Ramos (cell line): ENCODE measurements at regions not wholly inside any gene's neighbourhood (a gene's known extent, or its start where the extent isn't known, plus 50 kb on each side); places are given as distances from the start of the nearest gene placed in this dataset.
"Not testable (repeated sequence)": the region's sequence is repeated elsewhere in the genome, so short reads cannot be mapped to it uniquely, and the experiment has no call there.

Source experiments
- in situ Hi-C: fragments of 300-500 bp; cut with MboI; formaldehyde crosslinking; loops from one replicate; pipeline ENCODE4 v1.14.3; 2022; ENCODE audit warnings: low sequenced_read_pairs; ENCODE audit not compliant: unreplicated experiment

DNA sequence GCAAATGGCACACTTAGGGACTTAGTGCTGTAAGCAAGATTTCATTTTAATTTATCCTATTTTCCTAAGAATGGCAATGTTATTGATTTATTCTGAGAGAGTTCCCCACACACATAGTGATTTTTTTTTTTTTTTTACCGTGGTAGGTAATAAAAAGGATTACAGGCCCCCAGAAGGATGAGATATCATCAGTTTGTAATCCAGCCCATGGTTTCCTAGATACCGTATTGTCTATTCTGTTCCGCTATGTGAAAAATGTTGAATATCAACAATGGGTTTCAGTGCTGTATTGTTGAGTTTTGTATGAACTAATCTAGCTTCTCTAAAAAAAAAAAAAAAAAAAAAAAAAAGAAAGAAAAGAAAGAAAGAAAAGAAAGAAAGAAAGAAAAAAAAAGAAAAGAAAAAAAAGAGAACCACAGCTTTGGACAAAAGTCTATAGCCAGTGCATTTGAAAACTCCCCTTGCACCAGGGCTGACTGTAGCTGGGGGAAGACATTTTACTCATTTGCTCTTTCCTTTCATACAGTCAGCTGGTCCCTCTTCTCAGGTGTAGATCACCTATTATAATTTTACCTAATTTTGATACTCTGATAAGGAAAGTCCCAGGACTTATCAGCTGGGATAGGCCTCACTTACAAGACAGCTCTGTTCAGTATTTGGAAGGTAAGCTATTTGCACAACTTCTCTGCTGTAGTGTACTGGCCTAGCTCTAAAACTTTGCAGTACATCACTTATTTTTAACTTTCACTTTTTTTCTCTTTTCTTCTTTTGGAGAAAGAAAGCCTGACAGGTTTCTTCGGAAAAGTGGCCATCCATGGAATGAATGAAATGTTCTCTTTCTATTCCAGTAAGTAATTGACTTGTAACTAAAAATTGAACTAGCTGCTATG is 101.4 kb upstream of the SOX2 start:
- in situ Hi-C loops = no loop called here

DNA sequence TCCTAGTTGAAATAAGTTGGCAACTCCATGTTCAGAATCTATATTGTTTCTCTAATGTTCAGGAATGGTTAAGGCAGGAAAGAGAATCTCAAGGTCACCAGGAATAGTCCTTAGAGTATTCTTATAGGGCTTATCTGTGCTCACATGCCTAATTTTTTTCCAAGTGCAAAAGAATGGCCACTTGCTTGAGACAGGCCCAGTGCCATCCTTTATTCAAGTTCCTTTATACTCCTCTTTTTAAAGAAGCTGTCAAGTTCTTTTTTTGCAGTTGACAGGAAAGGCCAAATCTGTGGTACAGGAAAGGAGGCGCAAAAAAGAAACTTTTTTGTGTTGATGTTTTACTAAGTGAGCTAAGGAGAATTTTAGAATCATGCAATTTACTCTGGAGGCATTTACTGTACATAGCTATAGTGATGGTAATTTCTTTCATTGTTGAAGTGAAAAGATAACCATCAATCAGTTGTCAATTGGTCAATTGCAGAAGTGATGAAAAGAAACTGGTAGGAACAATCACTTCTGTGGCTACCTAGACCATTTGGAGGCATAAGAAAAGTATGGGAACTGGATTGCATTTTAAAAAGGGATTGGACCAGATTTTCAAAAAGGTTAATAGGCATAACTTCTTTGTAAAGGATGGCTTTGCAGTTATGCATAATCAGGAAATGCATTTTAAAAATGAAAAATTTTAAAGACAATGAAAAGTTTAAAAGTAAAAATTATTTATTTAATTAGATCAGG is 102.5 kb upstream of the SOX2 start:
- in situ Hi-C loops = no loop called here

- in situ Hi-C loops = no loop called here
Observed at GRCh38 chr3:181604267-181604666, 107.5 kb upstream of the SOX2 start.

DNA sequence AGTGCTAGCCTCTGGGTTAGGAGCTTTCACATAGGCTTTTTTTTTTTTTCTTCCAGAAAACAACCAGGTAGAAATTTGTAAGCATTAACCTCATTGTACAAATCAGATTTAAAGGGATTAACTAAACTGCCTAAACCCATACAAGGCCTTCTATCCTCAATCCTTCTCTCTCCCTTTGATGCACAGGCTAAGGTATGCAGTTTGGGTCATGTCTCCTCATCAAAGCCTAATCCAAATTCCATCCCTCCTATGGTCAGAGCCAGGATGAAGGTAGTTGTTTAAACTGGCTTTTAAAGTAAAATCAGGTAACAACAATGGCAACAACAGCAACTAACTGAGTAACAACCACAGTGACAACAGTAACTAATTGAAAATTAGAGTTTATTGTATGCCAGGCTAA is 115.6 kb upstream of the SOX2 start:
- in situ Hi-C loops = no loop called here

GRCh38 chr3:181590939-181591338 is 120.8 kb upstream of the SOX2 start:
- in situ Hi-C loops = not testable (repeated sequence)

DNA sequence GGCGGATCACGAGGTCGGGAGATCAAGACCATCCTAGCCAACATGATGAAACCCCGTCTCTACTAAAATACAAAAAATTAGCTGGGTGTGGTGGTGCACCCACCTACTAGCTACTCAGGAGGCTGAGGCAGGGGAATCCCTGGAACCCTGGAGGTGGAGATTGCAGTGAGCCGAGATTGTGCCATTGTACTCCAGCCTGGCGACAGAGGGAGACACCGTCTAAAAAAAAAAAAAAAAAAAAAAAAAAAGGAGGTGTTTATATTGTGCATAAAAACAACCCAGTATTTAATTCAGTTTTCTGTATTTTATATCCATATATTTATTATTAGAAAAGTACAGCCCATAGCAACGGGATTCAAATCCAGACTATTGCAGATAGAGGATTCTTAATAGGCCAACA is 129.1 kb upstream of the SOX2 start:
- in situ Hi-C loops = no loop called here

GRCh38 chr3:181581656-181582055 is 130.1 kb upstream of the SOX2 start:
- in situ Hi-C loops = no loop called here

DNA sequence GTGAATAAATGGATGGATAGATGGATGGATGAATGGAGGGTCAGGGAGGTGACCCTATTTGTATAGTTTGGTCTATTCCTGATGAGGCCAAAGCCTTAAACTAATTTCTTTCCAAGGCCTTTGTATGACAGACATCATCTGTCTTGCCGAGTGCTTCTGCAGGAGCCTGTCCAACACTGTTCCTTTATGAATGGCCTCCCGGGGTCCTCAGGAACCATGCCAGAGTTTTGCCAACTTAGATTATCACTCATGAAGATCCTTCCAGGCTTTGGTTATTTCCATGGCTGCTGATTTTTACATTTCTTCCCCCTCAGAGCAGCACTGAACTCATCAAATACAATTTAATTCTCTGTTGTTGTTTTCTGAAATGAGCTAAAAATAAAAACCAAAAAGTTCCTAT is 133.0 kb upstream of the SOX2 start:
- in situ Hi-C loops = no loop called here

DNA sequence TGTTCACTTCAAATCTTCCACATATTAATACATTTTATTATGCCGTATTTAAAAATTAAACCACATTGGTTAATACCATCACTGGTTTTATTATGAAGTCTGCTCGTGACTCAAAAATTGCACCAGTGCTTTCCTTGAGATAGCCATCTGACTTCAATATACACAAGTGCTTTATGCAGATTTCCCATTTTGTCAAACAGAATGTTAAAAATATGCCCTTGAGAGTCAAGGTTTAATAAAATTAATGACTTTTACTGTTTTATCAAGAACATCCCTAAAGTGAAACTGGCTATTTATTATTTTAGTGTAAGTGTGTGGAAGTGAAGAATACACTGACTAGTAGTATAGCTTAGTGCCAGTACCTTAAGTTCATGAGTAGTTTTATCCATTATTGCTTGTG is 139.3 kb upstream of the SOX2 start:
- in situ Hi-C loops = no loop called here

DNA sequence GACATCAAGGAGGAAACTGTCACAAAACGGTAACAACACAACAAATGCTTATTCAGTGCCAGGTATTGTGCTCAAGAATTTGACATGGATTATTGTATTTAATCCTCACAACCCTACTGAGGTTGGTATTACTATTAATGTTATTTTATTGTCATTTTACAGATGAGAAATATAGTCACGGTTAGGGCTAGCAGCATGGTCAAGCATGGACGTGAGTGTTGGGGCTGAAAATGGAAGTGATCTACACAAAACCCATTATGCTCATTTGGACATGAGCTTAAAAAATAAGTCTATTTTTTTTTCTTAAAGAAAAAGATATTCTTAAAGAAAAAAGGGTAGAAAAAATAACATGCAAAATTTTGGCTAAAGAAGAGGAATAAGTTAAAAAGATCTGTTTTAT is 141.3 kb upstream of the SOX2 start:
- in situ Hi-C loops = no loop called here

DNA sequence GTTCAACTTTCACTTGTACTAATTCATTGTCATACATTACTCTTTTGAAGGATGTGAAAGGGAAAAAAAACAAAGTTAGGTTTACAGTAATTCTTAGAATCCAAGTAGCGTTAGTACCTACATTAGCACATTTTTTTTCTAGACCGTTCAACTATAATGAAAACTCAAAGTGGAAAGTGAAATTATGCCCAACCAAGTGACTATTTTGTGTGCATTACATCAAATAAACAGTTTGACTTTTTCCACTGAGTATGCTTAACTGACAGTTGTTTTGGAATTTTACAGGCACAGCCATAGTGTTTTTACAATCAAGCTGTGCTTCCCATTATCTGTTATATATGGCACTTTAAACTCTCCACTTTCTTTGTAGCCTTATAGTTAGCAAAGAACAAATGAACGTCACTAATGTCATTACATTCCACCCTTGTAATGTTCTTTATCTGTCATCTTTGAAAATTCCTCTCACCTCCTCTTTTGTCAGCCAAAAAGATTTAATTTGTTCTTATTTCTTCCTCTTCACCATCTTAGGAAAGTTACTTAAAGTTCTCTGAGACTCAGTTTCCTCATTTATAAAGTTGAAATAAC is 142.3 kb upstream of the SOX2 start:
- in situ Hi-C loops = no loop called here

GRCh38 chr3:181568693-181569092 is 143.0 kb upstream of the SOX2 start:
- in situ Hi-C loops = no loop called here

- in situ Hi-C loops = no loop called here
Observed at GRCh38 chr3:181568248-181568647, 143.5 kb upstream of the SOX2 start.

DNA sequence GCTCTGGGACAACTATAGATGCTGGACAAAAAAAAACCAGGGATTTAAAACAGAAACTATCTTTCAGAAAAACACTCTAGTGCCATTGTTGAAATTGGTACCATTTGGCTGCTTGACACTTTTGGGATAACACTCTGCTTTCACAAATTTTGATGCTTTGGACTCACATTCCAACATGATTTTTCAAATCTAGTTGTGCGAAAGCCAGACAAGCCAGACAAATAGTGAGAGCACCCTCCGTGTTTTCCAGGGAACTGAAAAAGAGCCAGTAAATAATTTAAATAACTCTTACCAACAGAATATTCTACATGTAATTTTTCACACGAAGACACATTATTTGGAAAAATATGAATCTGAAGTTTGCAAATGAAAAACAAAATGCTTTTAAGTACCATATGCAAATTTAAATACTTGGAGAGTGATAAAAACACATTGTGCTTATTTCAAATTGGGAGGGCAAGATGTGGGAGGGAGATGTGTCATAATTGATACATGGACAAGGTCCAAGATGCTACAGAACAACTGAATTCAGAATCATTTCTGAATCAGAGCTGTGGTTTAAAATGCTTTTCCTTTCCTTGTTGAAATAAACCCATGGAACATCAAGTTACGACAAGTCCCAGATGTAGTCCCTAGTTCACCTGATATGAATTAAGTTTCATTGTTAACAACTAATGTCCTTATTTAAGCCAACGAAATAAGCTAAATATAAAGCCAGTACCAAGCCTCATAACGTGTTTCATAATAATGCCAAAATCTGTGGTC is 144.2 kb upstream of the SOX2 start:
- in situ Hi-C loops = no loop called here

DNA sequence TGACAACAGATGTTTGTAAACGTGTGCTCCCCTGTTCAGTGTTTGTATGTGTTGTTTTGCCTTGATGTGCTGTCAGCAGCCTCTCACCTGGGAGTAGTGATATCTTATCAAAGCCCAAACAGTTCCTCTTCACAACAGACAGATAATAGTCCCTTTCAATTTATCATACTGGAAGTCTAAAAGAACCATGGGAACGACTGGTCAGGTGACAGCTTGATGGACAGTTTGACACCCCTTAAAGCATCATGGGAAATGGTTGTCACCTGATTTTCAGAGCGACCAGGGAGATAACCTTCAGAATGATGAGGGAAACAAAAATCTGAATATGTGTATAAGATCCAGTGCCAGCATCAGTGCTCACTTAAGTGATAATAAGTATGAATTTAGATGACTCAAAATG is 146.3 kb upstream of the SOX2 start:
- in situ Hi-C loops = no loop called here

DNA sequence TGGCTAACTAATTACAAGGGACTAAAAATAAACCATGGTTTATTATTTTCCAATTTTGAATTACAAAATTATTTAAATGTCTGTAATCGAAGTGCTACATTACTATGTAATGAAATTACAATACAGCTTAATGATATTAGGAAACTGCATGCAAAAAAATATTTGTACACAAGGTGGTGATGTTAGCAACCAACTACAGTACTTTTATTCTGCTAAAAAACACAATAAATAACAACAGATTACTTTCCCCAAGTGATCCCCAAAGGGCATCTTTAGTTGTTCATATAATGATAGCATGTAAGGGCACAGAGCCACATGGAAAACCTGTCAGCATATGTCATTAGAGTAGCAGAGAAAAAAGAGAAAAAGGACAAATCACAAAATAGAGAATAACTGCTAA is 147.5 kb upstream of the SOX2 start:
- in situ Hi-C loops = no loop called here

GRCh38 chr3:181561139-181562031 is 150.3 kb upstream of the SOX2 start:
- in situ Hi-C loops = no loop called here

DNA sequence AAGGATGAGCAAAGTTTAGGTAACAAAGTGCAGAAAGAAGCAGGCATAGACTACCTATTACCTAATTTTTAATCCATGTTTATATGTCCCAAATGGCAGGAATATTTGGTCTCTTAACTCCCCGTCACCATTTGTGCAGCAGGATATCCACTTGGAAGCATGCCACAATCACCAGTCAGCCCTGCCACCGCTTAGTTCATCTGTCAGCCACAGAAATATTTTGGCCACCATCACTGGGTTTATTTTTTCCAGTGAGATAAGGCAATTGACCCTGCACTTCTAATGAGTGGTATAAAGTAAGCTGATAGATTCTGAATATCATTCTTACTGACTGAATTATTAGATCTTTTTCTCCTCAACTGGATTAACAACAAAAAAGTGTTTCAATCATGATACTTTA is 152.9 kb upstream of the SOX2 start:
- in situ Hi-C loops = no loop called here

DNA sequence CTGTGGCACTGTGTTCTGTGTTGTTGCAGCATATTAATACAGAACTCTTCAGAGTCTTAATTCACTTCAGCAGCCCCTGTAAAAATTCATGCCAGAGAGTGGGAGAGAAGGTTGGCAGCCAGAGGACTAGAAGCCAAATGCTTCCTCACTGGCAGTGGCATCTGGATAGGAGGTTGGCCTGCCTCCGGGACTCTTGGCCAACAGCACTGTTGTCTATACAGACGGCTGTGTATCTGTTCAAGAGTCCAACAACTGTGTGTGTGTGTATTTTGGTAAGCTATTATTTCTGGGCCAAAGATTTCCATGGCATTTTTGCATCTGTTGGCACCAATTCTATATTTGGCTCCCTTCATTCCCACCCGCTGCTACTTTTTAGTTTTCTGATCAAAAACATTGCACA is 156.0 kb upstream of the SOX2 start:
- in situ Hi-C loops = no loop called here
